DMS 273 (cell line): ENCODE measurements at regions not wholly inside any gene's neighbourhood (a gene's known extent, or its start where the extent isn't known, plus 50 kb on each side); places are given as distances from the start of the nearest gene placed in this dataset.

Source experiments
- DNase-seq: peaks from one replicate; lab custom pipeline; 2025; ENCODE audit not compliant: unreplicated experiment; lab: John Stamatoyannopoulos, UW

- DNase-seq: no peak
Measured at GRCh38 chr12:125355614-125356013, 290.4 kb downstream of the AACS start.

- DNase-seq: no peak
Measured at GRCh38 chr12:125356111-125356510, 290.9 kb downstream of the AACS start.

DNA sequence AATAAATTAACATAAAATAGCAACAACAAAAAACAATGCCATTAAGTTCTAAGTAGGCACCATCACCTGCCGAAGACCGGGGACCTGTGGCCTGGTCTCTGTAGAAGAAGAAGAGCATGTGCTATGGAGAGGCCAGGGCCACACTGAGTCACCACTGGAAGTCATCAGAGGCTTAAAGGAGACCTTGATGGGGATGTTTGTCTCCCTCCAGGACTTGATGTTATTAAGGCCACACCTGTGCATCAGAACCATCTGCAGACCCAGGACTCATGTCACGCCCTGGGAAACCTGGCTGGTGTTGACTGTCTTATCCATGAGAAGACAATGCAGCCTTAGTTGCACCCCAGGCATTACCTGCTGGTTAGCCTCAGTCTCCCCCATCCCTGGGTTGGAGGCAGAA is 292.3 kb downstream of the AACS start:
- no peak for DNase-seq

DNA sequence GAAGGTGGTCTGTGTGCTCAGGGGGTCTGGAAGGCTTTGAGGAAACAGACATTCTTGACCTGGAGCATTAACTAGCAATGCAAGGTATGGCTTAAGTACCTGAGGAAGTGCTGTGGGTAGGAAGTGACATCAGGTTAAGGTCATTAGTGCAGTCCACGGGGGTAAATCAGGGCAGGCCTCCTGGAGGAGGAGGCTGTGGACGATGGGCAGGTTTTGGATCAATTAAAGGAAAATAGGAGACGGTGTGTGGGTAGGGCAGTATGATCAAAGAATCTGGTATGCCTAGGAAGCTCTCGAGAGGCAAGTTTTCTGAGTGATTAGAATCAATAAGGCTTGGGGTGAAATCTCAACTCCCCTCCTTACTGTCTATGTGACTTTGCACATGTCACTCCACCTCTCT is 295.3 kb downstream of the AACS start:
- no peak for DNase-seq

GRCh38 chr12:125371033-125371432 is 305.8 kb downstream of the AACS start:
- DNase-seq: no peak

GRCh38 chr12:125372085-125372484 is 306.9 kb downstream of the AACS start:
- no peak for DNase-seq

DNA sequence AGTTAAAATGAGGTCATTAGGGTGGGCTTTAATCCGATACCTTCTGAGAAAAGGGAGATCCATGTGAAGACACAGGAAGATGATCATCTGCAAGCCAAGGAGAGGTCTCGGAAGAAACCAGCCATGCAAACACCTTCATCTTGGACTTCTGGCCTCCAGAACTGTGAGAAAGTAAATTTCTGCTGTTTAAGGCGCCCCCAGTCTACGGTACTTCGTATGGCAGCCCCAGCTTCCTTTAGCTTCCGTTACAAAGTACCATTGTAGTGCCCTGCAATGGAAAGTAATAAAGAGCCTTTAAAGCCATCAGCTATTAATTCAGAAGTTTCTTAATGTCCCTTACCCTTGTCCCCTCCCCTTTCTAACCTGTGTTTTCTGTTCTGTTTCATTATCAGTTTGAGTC is 308.1 kb downstream of the AACS start:
- no peak for DNase-seq

DNA sequence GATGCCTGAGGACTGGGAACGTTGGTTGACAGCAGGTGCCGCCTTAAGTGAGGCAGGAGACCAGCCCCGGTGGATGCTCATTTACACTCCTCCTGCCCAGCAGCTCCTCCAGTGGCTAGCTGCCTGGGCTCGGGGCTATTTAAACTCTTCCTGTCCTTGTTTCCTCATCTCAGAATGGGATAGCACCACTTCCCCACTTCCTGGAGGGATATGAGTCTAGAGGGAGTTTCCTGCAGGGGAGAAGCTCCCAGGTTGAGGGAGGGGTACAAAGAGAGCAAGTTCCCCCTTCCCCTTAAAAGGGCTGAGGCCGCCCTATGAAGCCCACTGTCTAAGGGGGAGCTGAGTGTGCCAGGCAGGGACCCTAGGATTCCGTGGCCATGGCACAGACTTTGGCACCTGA is 311.2 kb downstream of the AACS start:
- no peak for DNase-seq

DNA sequence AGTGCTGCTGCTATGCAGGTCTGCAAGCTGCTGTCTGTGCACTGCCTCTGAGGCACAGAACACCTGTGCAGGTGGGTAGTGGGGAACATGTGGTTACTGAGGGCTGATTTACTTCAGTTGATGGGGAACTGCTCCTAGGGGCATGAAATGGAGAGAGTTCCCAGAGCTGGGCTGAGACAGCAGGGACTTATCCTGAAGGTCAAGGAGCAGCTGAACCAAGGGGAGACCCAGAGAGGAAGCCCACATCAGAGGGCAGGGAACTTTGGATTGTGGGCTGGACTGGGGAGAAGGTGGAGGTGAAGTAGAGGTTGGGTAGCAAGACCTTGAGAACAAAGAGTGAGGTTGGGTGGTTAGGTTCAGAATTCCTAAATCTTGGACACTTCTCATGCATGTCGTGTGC is 311.9 kb downstream of the AACS start:
- DNase-seq: no peak

- no peak for DNase-seq
Measured at GRCh38 chr12:125381373-125381772, 316.1 kb downstream of the AACS start.

DNA sequence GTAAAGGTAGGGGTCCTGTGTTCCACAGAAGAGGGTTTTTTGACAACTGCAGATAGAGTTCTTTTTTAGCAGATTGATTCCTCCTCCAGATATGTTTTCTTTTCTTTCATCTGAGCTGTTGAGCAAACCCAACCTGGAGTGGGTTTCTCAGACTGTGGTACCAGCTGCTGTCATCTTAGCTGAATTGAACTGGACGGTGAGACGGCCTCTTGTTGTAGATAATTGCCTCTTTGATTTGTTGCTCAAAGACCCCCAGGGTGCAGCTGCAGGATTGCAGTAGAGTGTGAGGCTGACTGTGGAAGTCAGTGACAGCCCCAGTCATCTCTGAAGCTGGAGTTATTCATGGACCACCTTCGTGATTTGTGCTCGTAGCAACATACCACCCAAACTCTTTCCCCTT is 317.7 kb downstream of the AACS start:
- DNase-seq: no peak

DNA sequence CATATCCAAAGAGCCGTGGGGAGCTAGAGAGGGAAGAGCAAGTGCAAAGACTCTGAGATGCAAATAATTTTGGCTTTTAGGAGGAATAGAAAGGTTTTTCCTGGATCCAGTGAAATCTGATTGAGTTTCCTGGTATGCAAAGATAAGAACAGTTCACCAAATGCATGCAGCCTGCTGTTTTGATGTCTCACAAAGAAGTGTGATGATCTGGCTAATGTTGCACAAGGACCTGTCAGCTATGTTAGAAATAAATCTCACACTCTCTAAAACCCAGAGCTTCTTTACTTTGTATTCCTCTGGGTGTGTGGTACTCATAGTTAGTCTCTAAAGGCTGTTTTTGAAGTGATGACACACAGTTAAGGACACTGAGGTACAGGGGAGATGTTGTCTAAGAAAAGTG is 321.4 kb downstream of the AACS start:
- DNase-seq: no peak

DNA sequence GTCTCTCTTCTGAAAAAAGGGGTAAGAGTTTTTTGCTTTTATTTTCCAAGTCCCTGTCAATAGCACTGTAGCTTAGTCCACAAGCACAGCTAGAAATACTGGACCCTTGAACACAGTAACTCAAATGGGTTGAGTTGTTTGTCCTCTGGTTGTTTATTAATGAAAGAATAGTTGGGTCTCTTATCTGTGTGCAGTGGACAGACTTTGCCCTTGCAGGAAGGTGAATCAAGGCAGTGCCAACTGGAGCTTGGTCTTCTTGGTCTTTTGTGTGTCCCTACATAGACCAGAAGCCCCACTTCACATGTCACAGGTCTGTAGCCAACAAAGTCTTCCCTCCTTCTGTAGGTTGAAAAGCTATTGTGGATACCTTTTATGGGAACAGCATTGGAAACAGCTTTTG is 322.0 kb downstream of the AACS start:
- no peak for DNase-seq

- DNase-seq: no peak
Measured at GRCh38 chr12:125389061-125389697, 323.9 kb downstream of the AACS start.

DNA sequence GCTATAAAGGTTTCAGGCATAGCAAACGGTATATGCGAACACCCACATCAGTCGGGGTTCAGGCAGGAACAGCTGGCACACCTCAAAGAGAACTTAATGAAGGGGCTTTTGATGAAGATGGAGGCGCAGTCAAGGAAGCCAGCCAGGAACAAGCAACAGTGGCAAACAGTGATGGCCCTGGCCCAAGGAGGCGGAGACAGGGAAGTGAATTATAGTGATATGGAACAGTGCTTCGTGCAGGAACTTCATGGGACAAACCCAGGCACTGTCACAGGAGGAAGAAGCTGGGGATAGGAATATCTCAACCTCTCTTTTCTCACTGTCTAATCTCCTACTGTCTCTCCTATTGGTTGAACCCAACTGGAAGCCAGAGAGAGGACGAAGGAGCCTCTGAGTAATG is 328.3 kb downstream of the AACS start:
- no peak for DNase-seq

- no peak for DNase-seq
Measured at GRCh38 chr12:125395583-125396215, 330.5 kb downstream of the AACS start.

- no peak for DNase-seq
Measured at GRCh38 chr12:125399489-125399888, 334.3 kb downstream of the AACS start.

DNA sequence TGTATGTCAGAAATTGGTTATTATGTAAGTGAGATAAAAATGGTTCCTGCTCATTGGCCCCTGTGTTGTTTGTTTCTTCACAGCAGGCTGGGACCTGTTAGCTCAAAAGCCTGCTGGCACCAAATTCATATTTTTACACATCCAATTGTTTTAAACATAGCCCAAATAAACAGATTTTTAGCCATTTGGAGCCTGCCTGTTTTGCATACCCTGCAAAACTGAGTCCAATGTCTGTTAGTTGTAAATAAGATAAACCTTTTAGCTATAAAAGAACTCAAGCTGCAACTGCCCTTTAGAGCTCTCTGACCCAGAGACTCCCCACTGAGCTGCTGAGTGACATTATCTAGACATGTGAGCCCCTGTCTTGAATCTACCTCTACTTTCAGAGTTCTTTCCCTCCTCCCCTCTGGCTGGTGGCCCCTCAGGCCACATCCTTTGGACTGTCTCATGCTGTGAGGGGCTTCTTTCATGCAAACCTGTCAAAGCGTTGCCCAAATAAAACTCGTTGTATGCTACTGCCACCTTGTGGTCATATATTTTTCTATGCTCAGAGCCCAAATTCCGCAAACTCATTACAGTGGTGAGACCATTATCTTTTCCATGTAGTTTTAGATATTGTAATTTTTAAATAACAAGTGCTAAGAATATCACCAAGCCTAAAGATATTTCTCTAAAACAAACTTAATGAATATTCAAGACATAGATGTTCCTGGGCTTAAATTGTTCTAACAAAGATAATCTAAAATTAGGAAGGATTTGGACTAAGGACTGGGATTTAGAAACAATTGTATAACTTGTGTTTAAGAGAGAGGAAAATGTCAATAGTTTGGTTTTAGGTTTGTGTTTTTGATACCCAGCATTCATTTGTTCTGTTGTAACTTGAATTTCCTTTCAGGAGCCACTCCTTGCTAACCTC is 337.9 kb downstream of the AACS start:
- DNase-seq: peak; percentile 59

DNA sequence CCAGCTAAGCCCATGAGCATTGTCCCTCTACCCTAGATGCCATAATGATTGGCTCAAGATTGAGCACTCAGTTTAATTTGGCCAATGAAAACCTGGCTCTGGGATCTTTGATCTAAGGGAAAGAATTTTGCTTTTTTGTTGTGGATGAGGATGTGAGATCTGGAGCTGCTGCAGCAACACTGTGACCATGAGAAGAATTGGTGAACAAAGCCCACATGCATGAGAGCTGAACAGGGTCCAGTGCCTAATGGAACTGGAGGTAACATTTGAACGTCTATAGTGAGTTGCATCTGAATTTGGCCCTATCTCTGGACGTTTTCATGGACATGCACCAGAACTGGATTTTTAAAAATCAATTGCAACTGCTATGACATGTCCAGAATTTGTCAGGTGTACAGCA is 338.6 kb downstream of the AACS start:
- DNase-seq: no peak

DNA sequence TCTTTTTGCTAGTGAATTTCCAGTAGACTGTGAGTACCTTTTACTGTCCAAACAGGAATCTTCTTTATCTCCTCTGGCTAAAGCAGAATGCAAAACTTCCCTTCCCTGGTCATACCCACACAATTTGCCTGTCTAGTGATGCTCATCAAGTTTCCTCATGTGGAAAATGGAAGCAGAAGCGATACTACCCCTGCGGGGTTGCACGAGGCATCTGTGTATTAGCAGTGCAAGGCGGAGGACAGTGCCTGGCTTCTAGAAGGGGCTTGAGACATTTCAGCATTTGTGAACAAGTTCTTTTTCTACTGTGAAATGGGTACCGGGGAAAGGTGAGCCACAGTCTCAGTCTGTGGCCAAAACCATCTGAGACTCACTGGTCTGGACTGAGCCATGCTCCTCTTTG is 340.9 kb downstream of the AACS start:
- no peak for DNase-seq

DNA sequence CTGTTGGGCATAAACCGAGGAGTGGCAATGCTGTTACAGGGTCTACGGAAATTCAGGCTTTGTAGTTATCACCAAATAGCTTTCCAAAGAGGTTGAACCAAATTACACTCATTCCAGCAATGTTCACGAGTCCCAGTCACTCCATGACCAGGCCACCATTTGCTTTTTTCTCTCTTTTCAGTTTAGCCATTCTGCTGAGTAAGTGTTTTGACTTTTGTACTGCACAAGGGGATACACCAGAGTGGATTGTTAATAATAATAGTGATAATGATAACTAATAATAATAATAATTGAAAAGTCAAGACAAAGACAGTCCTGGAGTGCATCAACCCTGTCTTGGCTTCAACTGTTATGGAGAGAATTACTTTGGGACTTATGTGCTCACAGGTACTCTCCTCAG is 343.5 kb downstream of the AACS start:
- DNase-seq: no peak

DNA sequence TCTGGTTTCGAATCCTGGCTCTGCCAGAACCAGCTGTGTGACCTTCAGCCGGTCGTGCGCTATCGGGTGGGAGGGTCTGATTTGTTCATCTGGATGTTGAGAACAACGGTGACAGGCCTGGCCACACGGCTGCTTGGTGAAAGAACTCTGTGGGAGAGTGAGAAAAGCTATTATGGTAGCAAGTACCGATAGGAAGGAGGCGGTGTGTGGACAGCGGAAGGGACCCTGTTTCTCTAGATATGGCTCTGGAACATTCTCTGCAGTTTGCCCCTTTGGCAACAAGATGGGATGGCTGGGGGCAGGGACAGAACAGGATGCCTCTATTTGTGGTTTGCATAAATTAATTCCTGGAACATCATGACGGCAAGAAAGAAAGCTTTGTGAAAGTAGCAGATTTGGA is 347.3 kb downstream of the AACS start:
- DNase-seq: no peak
